GM23338 (cell line): ENCODE measurements at regions not wholly inside any gene's neighbourhood (a gene's known extent, or its start where the extent isn't known, plus 50 kb on each side); places are given as distances from the start of the nearest gene placed in this dataset.

Experiments used
- ATAC-seq: fragments of 200-7000 bp; cut with Tn5 transposase; 3 replicates; pipeline ENCODE4 v1.9.1; 2020
- DNase-seq: peaks from one replicate; pipeline ENCODE4 v3.0.0-alpha.2; 2015; ENCODE audit warnings: low spot score
- H2AFZ ChIP-seq: fragments of 200-600 bp; sonication (generic); 2 replicates; pipeline ENCODE4 v1.8.0; 2016; ENCODE audit warnings: antibody characterized with exemption, mild to moderate bottlenecking, moderate library complexity
- H3F3A ChIP-seq: fragments of 200-600 bp; sonication (generic); replicated peaks from 2 replicates; pipeline ENCODE4 v1.8.0; 2017; ENCODE audit warnings: antibody characterized with exemption, mixed run types, low read depth
- H3K27ac ChIP-seq: fragments of 200-600 bp; sonication (generic); 2 replicates; pipeline ENCODE4 v1.6.1; 2016; ENCODE audit warnings: low read depth
- H3K27me3 ChIP-seq: fragments of 200-600 bp; sonication (generic); 2 replicates; pipeline ENCODE4 v1.8.0; 2016; ENCODE audit warnings: mild to moderate bottlenecking, mixed run types, moderate library complexity; ENCODE audit not compliant: insufficient read depth
- H3K36me3 ChIP-seq: fragments of 200-600 bp; sonication (generic); 2 replicates; pipeline ENCODE4 v1.8.0; 2016; ENCODE audit warnings: mild to moderate bottlenecking; ENCODE audit not compliant: insufficient read depth
- H3K4me1 ChIP-seq: fragments of 200-600 bp; sonication (generic); 2 replicates; pipeline ENCODE4 v1.8.0; 2016; ENCODE audit warnings: mild to moderate bottlenecking, moderate library complexity; ENCODE audit not compliant: insufficient read depth
- H3K4me2 ChIP-seq: fragments of 200-600 bp; sonication (generic); 2 replicates; pipeline ENCODE4 v1.7.1; 2017; ENCODE audit warnings: mixed run types
- H3K4me3 ChIP-seq: fragments of 200-600 bp; sonication (generic); 2 replicates; pipeline ENCODE4 v1.6.1; 2016; ENCODE audit warnings: mixed run types
- H3K79me2 ChIP-seq: fragments of 200-600 bp; sonication (generic); replicated peaks from 2 replicates; pipeline ENCODE4 v1.8.0; 2017; ENCODE audit warnings: mild to moderate bottlenecking; ENCODE audit not compliant: insufficient read depth
- H3K9me2 ChIP-seq: fragments of 200-600 bp; sonication (generic); 2 replicates; pipeline ENCODE4 v1.8.0; 2017; ENCODE audit not compliant: insufficient read depth
- H4K20me1 ChIP-seq: fragments of 200-600 bp; sonication (generic); replicated peaks from 2 replicates; pipeline ENCODE4 v1.8.0; 2017; ENCODE audit warnings: mild to moderate bottlenecking; ENCODE audit not compliant: insufficient read depth
- H3K27ac Mint-ChIP-seq: 2 replicates; pipeline ENCODE4 v1.8.0; 2020; ENCODE audit warnings: inconsistent platforms, mild to moderate bottlenecking, moderate library complexity, mixed read lengths
- H3K27me3 Mint-ChIP-seq: 3 replicates; pipeline ENCODE4 v1.8.0; 2022; ENCODE audit warnings: low read depth, mild to moderate bottlenecking, moderate library complexity, mixed read lengths, inconsistent platforms; ENCODE audit not compliant: insufficient read depth, poor library complexity
- H3K36me3 Mint-ChIP-seq: 3 replicates; pipeline ENCODE4 v1.8.0; 2021; ENCODE audit warnings: low read depth, mild to moderate bottlenecking, inconsistent platforms, moderate library complexity, mixed read lengths
- H3K4me1 Mint-ChIP-seq: 3 replicates; pipeline ENCODE4 v1.8.0; 2020; ENCODE audit warnings: mild to moderate bottlenecking, inconsistent platforms, mixed read lengths
- H3K4me3 Mint-ChIP-seq: 3 replicates; pipeline ENCODE4 v1.8.0; 2021; ENCODE audit warnings: moderate library complexity, mild to moderate bottlenecking, inconsistent platforms, mixed read lengths
- H3K9me3 Mint-ChIP-seq: 3 replicates; pipeline ENCODE4 v1.8.0; 2020; ENCODE audit warnings: moderate library complexity, mild to moderate bottlenecking, inconsistent platforms, mixed read lengths
- CREB1 ChIP-seq: fragments of 250-450 bp; sonication (Bioruptor Pico); IDR thresholded peaks from 2 replicates; pipeline ENCODE4 v1.5.0; 2020; ENCODE audit warnings: low read depth, mild to moderate bottlenecking, moderate library complexity
- CTCF ChIP-seq, 2 experiments: fragments of 200-600 bp in 1 of 2; sonication (generic) in 1 of 2; conservative IDR thresholded peaks; 2 replicates each; pipeline versions ENCODE4 v1.5.1 to v1.6.1; 2016 to 2017; ENCODE audit warnings: antibody characterized with exemption in 2 of 2, low read depth in 2 of 2, mild to moderate bottlenecking in 2 of 2, moderate library complexity in 1 of 2
- ETS1 ChIP-seq: IDR thresholded peaks from 2 replicates; pipeline ENCODE4 v1.6.1; 2016; ENCODE audit warnings: antibody characterized with exemption
- EZH2 ChIP-seq: fragments of 200-600 bp; sonication (generic); IDR thresholded peaks from one replicate; pipeline ENCODE4 v1.8.0; 2017; ENCODE audit warnings: antibody characterized with exemption, mild to moderate bottlenecking, low read depth; ENCODE audit not compliant: unreplicated experiment
- EZH2phosphoT487 ChIP-seq: fragments of 200-600 bp; sonication (generic); IDR thresholded peaks from one replicate; pipeline ENCODE4 v1.8.1; 2018; ENCODE audit warnings: antibody characterized with exemption; ENCODE audit not compliant: unreplicated experiment
- JUNB ChIP-seq: IDR thresholded peaks from one replicate; pipeline ENCODE4 v1.6.1; 2016; ENCODE audit warnings: antibody characterized with exemption; ENCODE audit not compliant: unreplicated experiment
- NANOG ChIP-seq: IDR thresholded peaks from 2 replicates; pipeline ENCODE4 v1.6.1; 2016; ENCODE audit warnings: antibody characterized with exemption, borderline replicate concordance
- POLR2AphosphoS5 ChIP-seq: IDR thresholded peaks from 2 replicates; pipeline ENCODE4 v1.6.1; 2016; ENCODE audit warnings: antibody characterized with exemption, low read depth
- REST ChIP-seq: IDR thresholded peaks from one replicate; pipeline ENCODE4 v1.6.1; 2018; ENCODE audit warnings: antibody characterized with exemption; ENCODE audit not compliant: unreplicated experiment
- STAT1 ChIP-seq: IDR thresholded peaks from one replicate; pipeline ENCODE4 v1.6.1; 2016; ENCODE audit warnings: antibody characterized with exemption; ENCODE audit not compliant: unreplicated experiment
- ZNF114 ChIP-seq: fragments of 250-450 bp; sonication (Bioruptor Pico); IDR thresholded peaks from 2 replicates; pipeline ENCODE4 v1.5.0; 2020; ENCODE audit warnings: mild to moderate bottlenecking, moderate library complexity
- ZNF331 ChIP-seq: fragments of 250-450 bp; sonication (Bioruptor Pico); IDR thresholded peaks from 2 replicates; pipeline ENCODE4 v1.5.0; 2020; ENCODE audit warnings: low read depth, mild to moderate bottlenecking, moderate library complexity
- ZNF462 ChIP-seq: fragments of 250-450 bp; sonication (Bioruptor Pico); IDR thresholded peaks from 2 replicates; pipeline ENCODE4 v1.5.0; 2020; ENCODE audit warnings: mild to moderate bottlenecking, moderate library complexity

- no peaks in the 10 kb centered on the region for H3F3A ChIP-seq
- H3K4me1 ChIP-seq = no peaks in the 10 kb centered on the region
- no peak overlapping the region for H3K27ac ChIP-seq
- no peak overlapping the region for H3K4me3 ChIP-seq
- H3K9me2 ChIP-seq = no peaks in the 10 kb centered on the region
- Mint-ChIP-seq H3K27ac (no peak overlapping the region), H3K4me3 (no peak overlapping the region), H3K27me3 (peaks cover 13% of the 10 kb centered on the region), H3K36me3 (no peaks in the 10 kb centered on the region; the same call in 2 of the 3 replicates), H3K4me1 (peaks cover 8% of the 10 kb centered on the region), H3K9me3 (no peaks in the 10 kb centered on the region; the same call in 2 of the 3 replicates)
- ATAC-seq (no peak), DNase-seq (no peak)
- H2AFZ ChIP-seq = no peak overlapping the region
- H3K27me3 ChIP-seq = no peaks in the 10 kb centered on the region
- H4K20me1 ChIP-seq = no peaks in the 10 kb centered on the region
- TF ChIP-seq STAT1 (no peak), EZH2phosphoT487 (no peak), JUNB (no peak), POLR2AphosphoS5 (no peak), ZNF462 (CRISPR knock-in tag) (no peak), ZNF331 (CRISPR knock-in tag) (no peak), REST (no peak), CREB1 (no peak), EZH2 (no peak), ETS1 (no peak), NANOG (no peak), ZNF114 (CRISPR knock-in tag) (no peak), CTCF (conservative IDR thresholded peaks at IDR 0.05; ENCODE audit: low read depth in 2 of 2) (no peak)
- H3K36me3 ChIP-seq = no peaks in the 10 kb centered on the region
- no peaks in the 10 kb centered on the region for H3K79me2 ChIP-seq
- H3K4me2 ChIP-seq = no peak overlapping the region
Measured at GRCh38 chr20:1845163-1845523, 50.1 kb upstream of the SIRPA start.
